ENCODE measurements at regions not wholly inside any gene's neighbourhood (a gene's known extent, or its start where the extent isn't known, plus 50 kb on each side); places are given as distances from the start of the nearest gene placed in this dataset.
A peak's percentile ranks its signal among the peaks of the same experiment; 100 is the strongest.

DNA sequence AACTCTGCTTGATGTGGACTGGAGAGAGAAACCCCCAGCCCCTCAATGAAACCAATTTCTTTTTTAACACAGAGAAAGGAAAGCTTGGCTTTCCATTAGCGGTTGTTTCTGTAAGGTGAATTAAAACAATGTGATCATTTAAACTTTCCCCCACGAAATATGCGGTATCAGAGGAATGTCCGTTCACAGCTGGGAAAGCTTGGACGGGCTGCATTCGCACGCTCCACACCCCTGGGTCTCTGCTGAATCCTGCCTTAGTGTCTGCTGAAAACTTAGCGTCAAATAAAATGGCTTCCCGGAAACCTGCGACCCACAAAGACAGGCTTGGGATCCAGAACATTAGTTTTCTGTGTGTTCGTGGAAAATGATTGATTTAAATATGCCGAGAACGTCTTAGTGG, 71.7 kb downstream of the C16orf95 start:
- ATAC-seq (no peak), DNase-seq (no peak)
- intact Hi-C loops (cut with DNase I), result no loop called here
- H3K27me3 ChIP-seq, result no peaks in the 10 kb centered on the region
- H3K27ac ChIP-seq, result no peak overlapping the region
- H3K4me3 ChIP-seq, result no peak overlapping the region
- no peaks in the 10 kb centered on the region for H3K9me3 ChIP-seq
- TF ChIP-seq CTCF (IDR thresholded peaks at IDR 0.05), result no peak
- no peaks in the 10 kb centered on the region for H3K4me1 ChIP-seq
- no peaks in the 10 kb centered on the region for H3K36me3 ChIP-seq

DNA sequence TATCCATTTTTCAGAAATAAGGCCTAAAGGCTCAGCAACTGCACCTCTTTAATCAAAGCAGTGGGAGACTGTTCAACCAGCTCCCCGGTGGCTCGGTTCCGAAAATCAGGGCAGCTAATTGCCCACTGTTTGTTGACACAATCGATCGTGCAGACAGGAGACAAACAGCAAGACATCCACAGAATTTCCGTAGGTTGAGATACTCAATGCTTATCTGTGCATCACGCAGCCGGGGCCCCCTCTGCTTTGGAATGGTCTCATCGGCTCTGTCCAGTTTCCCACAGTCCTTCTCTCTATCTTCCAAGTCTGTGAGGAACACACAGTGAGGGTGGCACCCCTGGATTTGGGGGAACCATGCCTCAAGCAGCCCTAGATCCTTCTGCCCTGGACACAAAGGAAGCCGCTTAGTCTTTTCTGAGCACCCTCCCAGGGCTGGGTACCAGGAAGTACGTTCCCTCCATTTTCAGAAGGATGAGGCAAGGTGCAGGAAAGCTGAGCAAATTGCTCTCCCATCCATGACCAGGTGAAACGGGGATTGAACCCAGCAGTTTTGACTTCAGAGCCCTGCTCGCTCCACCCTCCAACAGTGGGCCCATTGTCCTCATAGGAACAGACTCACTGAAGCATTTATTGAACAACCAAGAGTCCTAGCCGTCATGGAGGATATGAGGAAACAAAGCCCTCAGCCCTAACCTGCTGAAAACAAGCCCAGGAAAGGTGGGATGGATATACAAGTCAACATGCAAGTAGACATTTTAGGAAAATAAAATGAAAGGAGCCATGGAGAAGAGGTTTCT, 70.7 kb downstream of the C16orf95 start:
- DNase-seq, result no peak

GRCh38 chr16:87248714-87249113, 68.5 kb downstream of the C16orf95 start:
- H3K9me3 ChIP-seq, result no peaks in the 10 kb centered on the region
- H3K36me3 ChIP-seq, result no peaks in the 10 kb centered on the region
- intact Hi-C loops (cut with DNase I), result no loop called here
- H3K27me3 ChIP-seq, result no peaks in the 10 kb centered on the region
- no peak overlapping the region for H3K27ac ChIP-seq
- no peaks in the 10 kb centered on the region for H3K4me1 ChIP-seq
- ATAC-seq, result no peak
- H3K4me3 ChIP-seq, result no peak overlapping the region
- DNase-seq, result no peak
- TF ChIP-seq CTCF (IDR thresholded peaks at IDR 0.05), result no peak

More for the DNA sequence above, 70.7 kb downstream of the C16orf95 start:
- H3K27me3 ChIP-seq, result no peaks in the 10 kb centered on the region
- no peak for TF ChIP-seq CTCF (IDR thresholded peaks at IDR 0.05)
- no peak for ATAC-seq
- H3K27ac ChIP-seq, result no peak overlapping the region
- intact Hi-C loops (cut with DNase I), result no loop called here
- no peaks in the 10 kb centered on the region for H3K9me3 ChIP-seq
- no peaks in the 10 kb centered on the region for H3K36me3 ChIP-seq
- H3K4me1 ChIP-seq, result no peaks in the 10 kb centered on the region
- H3K4me3 ChIP-seq, result no peak overlapping the region

DNA sequence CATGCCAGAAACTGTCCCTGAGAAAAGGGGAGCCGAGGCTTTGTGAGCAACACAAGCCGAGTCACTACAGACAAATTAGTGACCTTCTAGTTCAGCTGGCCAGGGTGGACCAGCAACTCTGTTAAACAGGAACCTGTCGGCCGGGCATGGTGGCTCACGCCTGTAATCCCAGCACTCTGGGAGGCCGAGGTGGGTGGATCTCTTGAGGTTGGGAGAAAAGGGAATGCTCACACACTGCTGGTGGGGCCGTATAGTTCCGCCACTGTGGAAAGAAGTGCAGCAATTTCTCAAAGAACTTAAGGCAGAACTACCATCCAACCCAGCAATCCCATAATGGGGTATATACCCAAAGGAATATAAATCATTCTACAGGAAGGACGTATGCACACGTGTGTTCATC, 67.8 kb downstream of the C16orf95 start:
- peak; percentile 51 for DNase-seq

DNA sequence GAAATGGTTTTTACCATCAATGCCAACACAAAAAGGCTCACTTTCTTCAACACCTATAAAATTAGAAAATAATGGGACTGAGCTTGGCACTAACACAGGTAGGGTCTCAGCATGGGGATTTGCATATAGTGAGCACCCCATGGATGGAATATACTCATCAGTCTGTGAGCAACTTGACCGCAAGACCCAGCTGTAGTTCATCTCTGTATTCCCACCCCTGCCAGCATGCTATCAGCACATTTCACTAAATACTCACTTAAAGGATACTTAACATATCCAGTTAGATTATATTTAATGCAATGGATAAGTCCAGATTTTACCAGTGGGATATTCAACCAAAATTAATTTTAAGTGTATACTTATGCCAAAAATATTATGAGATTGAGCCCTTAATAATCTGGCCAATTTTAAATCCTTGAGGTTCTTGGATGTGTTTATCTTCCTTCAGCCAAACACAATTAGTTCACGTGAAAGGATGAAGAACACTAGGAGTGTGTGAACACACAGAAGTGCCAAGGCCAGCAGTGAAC, 66.7 kb downstream of the C16orf95 start:
- Histone ChIP-seq H3K27me3 (no peaks in the 10 kb centered on the region), H3K36me3 (no peaks in the 10 kb centered on the region), H3K4me1 (no peaks in the 10 kb centered on the region), H3K4me3 (no peak overlapping the region), H3K9me3 (no peaks in the 10 kb centered on the region), H3K27ac (no peak overlapping the region)
- peak; percentile 1 for DNase-seq
- ATAC-seq, result no peak
- intact Hi-C loops (cut with DNase I), result no loop called here
- no peak for TF ChIP-seq CTCF (IDR thresholded peaks at IDR 0.05)

More for the DNA sequence above, 67.8 kb downstream of the C16orf95 start:
- Histone ChIP-seq H3K27ac (no peak overlapping the region), H3K4me1 (no peaks in the 10 kb centered on the region), H3K27me3 (no peaks in the 10 kb centered on the region), H3K4me3 (no peak overlapping the region), H3K36me3 (no peaks in the 10 kb centered on the region), H3K9me3 (no peaks in the 10 kb centered on the region)
- intact Hi-C loops (cut with DNase I), result no loop called here
- no peak for ATAC-seq
- no peak for TF ChIP-seq CTCF (IDR thresholded peaks at IDR 0.05)

All from upper lobe of right lung (tissue), 1 donor.